ENCODE measurements at regions not wholly inside any gene's neighbourhood (a gene's known extent, or its start where the extent isn't known, plus 50 kb on each side); places are given as distances from the start of the nearest gene placed in this dataset.

DNA sequence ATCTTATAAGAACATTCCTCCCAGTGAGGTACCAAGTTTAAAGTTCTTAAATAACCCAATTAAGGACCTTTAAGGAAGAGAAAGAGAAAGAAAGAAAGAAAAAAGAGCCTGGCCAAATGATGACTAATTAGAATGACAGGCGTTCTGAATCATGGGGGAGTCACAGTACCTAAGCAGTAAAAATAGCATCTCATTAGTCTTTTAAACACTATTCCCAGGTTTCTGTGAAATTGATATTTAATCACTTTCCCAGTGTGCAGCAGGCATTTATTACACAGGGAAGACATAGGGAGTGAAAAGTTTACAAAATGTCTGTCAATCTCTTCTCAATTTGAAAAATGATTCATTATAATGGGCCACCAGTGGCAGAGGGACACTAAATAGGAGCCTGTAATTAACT lies 251.4 kb upstream of the MANEA start:
- no peak for TF ChIP-seq FOXP2 (optimal IDR thresholded peaks at IDR 0.05; ENCODE audit: borderline replicate concordance, extremely low read depth, extremely low read length, insufficient read depth)
- no peak for TF ChIP-seq POLR2AphosphoS5 (IDR thresholded peaks at IDR 0.05; ENCODE audit: low read depth, low read length)
- no peak for TF ChIP-seq REST (IDR thresholded peaks at IDR 0.05; ENCODE audit: insufficient read depth in 1 of 2, low read depth in 2 of 2, low read length in 2 of 2)
